ENCODE measurements at regions not wholly inside any gene's neighbourhood (a gene's known extent, or its start where the extent isn't known, plus 50 kb on each side); places are given as distances from the start of the nearest gene placed in this dataset.
A peak's percentile ranks its signal among the peaks of the same experiment; 100 is the strongest.

DNA sequence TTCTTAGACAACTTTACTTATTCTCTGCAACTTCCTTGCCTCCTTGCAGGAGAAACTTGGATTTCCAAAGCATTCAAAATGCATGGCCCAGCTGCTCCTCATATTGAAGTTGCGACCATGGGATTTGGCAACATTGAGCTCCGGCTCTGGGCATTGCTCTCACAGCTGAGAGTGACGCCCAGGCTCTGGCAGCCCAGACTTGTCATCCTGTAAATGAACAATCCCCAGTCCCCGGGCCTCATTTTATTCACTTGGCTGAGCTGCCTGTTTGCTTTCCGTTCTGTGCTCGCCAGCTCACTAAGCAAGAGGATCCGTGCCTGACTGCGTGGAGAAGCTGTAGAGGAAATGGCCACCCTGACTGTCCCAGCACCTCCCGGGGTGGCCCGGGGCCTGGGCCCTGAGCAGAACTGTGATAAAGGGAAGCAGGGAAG is 119.5 kb upstream of the CD93 start:
- no peak overlapping the region for H3K9ac ChIP-seq (ENCODE audit: low read depth in 1 of 2, low read length in 2 of 2)
- no peaks in the 10 kb centered on the region for H3K36me3 ChIP-seq (ENCODE audit: control insufficient read depth in 4 of 4, insufficient read depth in 3 of 4, low read depth in 1 of 4, low read length in 3 of 4)
- no peaks in the 10 kb centered on the region for H3K4me1 ChIP-seq (ENCODE audit: control insufficient read depth in 4 of 4, insufficient read depth in 4 of 4, low read length in 3 of 4)
- H3K4me3 ChIP-seq (ENCODE audit: low read depth in 1 of 3, low read length in 3 of 3): no peak overlapping the region
- TF ChIP-seq SP1 (IDR thresholded peaks at IDR 0.05) (no peak), HNF4G (IDR thresholded peaks at IDR 0.05) (no peak), NR2F2 (IDR thresholded peaks at IDR 0.05) (peak; percentile 37)
- DNase-seq (ENCODE audit: low spot score): no peak
- H3K27ac ChIP-seq (ENCODE audit: low read depth in 1 of 2, low read length in 2 of 2): peak overlapping the region; percentile 19 to 42
- H3K27me3 ChIP-seq (ENCODE audit: control insufficient read depth in 4 of 4, insufficient read depth in 4 of 4, low read length in 3 of 4): peaks cover 0 to 14% (median 0%) of the 10 kb centered on the region in 4 donors
- 40% methylated on average over 10 of the region's 10 CpGs for WGBS
- no peaks in the 10 kb centered on the region for H3K9me3 ChIP-seq (ENCODE audit: control insufficient read depth in 4 of 4, low read length in 3 of 4)

DNA sequence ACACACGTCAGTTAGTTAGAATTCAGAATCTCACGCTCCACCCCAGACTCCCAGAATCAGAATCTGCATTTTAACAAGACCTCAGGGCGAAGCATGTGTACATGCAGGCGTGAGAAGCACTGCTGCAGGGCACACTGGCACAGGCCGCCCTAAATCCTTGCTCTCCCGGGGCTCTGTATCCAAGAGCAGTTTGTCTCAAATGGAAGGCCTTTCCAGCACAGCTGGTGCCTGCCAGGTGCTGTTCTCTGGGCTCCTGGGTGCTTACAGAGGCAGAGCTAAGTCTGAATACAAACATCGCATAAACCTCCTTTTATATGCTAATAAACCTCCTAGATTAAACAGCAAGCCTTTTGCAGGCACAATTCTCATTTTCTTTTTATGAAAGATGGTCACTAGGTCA is 119.1 kb upstream of the CD93 start:
- H3K9me3 ChIP-seq (ENCODE audit: control insufficient read depth in 4 of 4, low read length in 3 of 4): no peaks in the 10 kb centered on the region
- H3K4me1 ChIP-seq (ENCODE audit: control insufficient read depth in 4 of 4, insufficient read depth in 4 of 4, low read length in 3 of 4): no peaks in the 10 kb centered on the region
- TF ChIP-seq HNF4A (conservative IDR thresholded peaks at IDR 0.05) (no peak), FOXA1 (IDR thresholded peaks at IDR 0.05) (no peak), YY1 (IDR thresholded peaks at IDR 0.05) (no peak), ZBTB33 (IDR thresholded peaks at IDR 0.05) (no peak), HNF4G (IDR thresholded peaks at IDR 0.05) (no peak), NR2F2 (IDR thresholded peaks at IDR 0.05) (no peak), JUND (IDR thresholded peaks at IDR 0.05) (no peak), EGR1 (IDR thresholded peaks at IDR 0.05; ENCODE audit: low read depth in 2 of 2) (no peak), TAF1 (conservative IDR thresholded peaks at IDR 0.05) (no peak)
- peaks cover 0 to 14% (median 0%) of the 10 kb centered on the region in 4 donors for H3K27me3 ChIP-seq (ENCODE audit: control insufficient read depth in 4 of 4, insufficient read depth in 4 of 4, low read length in 3 of 4)
- DNase-seq (ENCODE audit: low spot score): no peak
- H3K4me3 ChIP-seq (ENCODE audit: low read depth in 1 of 3, low read length in 3 of 3): no peak overlapping the region
- no peaks in the 10 kb centered on the region for H3K36me3 ChIP-seq (ENCODE audit: control insufficient read depth in 4 of 4, insufficient read depth in 3 of 4, low read depth in 1 of 4, low read length in 3 of 4)
- no peak overlapping the region for H3K9ac ChIP-seq (ENCODE audit: low read depth in 1 of 2, low read length in 2 of 2)
- WGBS: 78% methylated on average over 7 of the region's 7 CpGs
- no peak overlapping the region for H3K27ac ChIP-seq (ENCODE audit: low read depth in 1 of 2, low read length in 2 of 2)

DNA sequence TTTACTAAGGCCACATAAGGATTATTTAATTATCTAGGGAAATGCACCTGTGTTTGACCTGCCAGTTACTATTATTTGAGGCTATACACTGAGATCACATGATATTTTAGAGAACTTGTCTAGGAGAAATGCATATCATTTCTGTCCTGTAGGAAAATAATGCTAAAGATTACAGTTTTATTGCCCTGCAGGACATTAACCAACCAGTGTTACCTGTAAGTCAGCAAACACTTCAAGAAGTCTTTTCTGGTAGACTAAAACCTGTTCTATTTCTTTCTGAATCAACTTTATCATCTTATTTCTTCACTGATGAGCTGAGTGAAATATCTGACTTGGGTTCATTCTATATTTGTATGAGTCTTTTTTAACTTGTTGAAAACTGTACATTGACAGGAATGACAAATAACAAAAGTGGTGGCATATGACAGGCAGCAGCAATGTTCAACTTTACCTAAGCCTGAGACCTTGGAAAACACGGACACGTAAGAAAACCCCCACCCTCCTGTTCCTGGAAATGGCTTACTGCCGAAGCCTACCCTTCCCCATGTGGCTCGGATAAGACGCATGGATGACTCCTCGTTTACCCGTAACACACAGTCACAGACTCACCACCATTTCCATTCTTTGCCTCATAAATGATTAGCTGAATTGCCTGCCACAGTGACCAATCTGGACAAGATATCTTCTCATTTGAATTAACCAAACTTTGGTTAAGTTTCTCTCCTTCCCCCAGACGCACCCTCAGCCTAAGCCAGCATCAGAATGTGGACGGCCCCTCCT is 118.0 kb upstream of the CD93 start:
- H3K4me1 ChIP-seq (ENCODE audit: control insufficient read depth in 4 of 4, insufficient read depth in 4 of 4, low read length in 3 of 4): no peaks in the 10 kb centered on the region
- no peak overlapping the region for H3K4me3 ChIP-seq (ENCODE audit: low read depth in 1 of 3, low read length in 3 of 3)
- H3K27ac ChIP-seq (ENCODE audit: low read depth in 1 of 2, low read length in 2 of 2): no peak overlapping the region
- H3K9ac ChIP-seq (ENCODE audit: low read depth in 1 of 2, low read length in 2 of 2): no peak overlapping the region
- no peaks in the 10 kb centered on the region for H3K36me3 ChIP-seq (ENCODE audit: control insufficient read depth in 4 of 4, insufficient read depth in 3 of 4, low read depth in 1 of 4, low read length in 3 of 4)
- peaks cover 0 to 16% (median 0%) of the 10 kb centered on the region in 4 donors for H3K27me3 ChIP-seq (ENCODE audit: control insufficient read depth in 4 of 4, insufficient read depth in 4 of 4, low read length in 3 of 4)
- H3K9me3 ChIP-seq (ENCODE audit: control insufficient read depth in 4 of 4, low read length in 3 of 4): no peaks in the 10 kb centered on the region
- no peak for DNase-seq (ENCODE audit: low spot score)
- 80% methylated on average over 9 of the region's 9 CpGs for WGBS
- TF ChIP-seq, protein P1, sequence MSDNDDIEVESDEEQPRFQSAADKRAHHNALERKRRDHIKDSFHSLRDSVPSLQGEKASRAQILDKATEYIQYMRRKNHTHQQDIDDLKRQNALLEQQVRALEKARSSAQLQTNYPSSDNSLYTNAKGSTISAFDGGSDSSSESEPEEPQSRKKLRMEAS (IDR thresholded peaks at IDR 0.05): no peak
- TF ChIP-seq RXRA (IDR thresholded peaks at IDR 0.05) (no peak), ZBTB33 (IDR thresholded peaks at IDR 0.05) (no peak), EGR1 (IDR thresholded peaks at IDR 0.05; ENCODE audit: low read depth in 2 of 2) (no peak), TAF1 (conservative IDR thresholded peaks at IDR 0.05) (no peak), YY1 (IDR thresholded peaks at IDR 0.05) (no peak), NR2F2 (IDR thresholded peaks at IDR 0.05) (no peak), JUND (IDR thresholded peaks at IDR 0.05) (no peak), GABPA (IDR thresholded peaks at IDR 0.05 in 1 of 2, conservative IDR thresholded peaks at IDR 0.05 in 1 of 2) (no peak), HNF4G (IDR thresholded peaks at IDR 0.05) (no peak), HNF4A (conservative IDR thresholded peaks at IDR 0.05) (no peak), FOXA1 (IDR thresholded peaks at IDR 0.05) (no peak)
- TF ChIP-seq, protein P2, sequence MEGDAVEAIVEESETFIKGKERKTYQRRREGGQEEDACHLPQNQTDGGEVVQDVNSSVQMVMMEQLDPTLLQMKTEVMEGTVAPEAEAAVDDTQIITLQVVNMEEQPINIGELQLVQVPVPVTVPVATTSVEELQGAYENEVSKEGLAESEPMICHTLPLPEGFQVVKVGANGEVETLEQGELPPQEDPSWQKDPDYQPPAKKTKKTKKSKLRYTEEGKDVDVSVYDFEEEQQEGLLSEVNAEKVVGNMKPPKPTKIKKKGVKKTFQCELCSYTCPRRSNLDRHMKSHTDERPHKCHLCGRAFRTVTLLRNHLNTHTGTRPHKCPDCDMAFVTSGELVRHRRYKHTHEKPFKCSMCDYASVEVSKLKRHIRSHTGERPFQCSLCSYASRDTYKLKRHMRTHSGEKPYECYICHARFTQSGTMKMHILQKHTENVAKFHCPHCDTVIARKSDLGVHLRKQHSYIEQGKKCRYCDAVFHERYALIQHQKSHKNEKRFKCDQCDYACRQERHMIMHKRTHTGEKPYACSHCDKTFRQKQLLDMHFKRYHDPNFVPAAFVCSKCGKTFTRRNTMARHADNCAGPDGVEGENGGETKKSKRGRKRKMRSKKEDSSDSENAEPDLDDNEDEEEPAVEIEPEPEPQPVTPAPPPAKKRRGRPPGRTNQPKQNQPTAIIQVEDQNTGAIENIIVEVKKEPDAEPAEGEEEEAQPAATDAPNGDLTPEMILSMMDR (IDR thresholded peaks at IDR 0.05; ENCODE audit: low read depth, low read length, missing input control): no peak
- TF ChIP-seq, protein P3, sequence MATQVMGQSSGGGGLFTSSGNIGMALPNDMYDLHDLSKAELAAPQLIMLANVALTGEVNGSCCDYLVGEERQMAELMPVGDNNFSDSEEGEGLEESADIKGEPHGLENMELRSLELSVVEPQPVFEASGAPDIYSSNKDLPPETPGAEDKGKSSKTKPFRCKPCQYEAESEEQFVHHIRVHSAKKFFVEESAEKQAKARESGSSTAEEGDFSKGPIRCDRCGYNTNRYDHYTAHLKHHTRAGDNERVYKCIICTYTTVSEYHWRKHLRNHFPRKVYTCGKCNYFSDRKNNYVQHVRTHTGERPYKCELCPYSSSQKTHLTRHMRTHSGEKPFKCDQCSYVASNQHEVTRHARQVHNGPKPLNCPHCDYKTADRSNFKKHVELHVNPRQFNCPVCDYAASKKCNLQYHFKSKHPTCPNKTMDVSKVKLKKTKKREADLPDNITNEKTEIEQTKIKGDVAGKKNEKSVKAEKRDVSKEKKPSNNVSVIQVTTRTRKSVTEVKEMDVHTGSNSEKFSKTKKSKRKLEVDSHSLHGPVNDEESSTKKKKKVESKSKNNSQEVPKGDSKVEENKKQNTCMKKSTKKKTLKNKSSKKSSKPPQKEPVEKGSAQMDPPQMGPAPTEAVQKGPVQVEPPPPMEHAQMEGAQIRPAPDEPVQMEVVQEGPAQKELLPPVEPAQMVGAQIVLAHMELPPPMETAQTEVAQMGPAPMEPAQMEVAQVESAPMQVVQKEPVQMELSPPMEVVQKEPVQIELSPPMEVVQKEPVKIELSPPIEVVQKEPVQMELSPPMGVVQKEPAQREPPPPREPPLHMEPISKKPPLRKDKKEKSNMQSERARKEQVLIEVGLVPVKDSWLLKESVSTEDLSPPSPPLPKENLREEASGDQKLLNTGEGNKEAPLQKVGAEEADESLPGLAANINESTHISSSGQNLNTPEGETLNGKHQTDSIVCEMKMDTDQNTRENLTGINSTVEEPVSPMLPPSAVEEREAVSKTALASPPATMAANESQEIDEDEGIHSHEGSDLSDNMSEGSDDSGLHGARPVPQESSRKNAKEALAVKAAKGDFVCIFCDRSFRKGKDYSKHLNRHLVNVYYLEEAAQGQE (IDR thresholded peaks at IDR 0.05): no peak
- TF ChIP-seq, protein P4, sequence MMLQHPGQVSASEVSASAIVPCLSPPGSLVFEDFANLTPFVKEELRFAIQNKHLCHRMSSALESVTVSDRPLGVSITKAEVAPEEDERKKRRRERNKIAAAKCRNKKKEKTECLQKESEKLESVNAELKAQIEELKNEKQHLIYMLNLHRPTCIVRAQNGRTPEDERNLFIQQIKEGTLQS (IDR thresholded peaks at IDR 0.05): no peak
